ENCODE measurements at regions not wholly inside any gene's neighbourhood (a gene's known extent, or its start where the extent isn't known, plus 50 kb on each side); places are given as distances from the start of the nearest gene placed in this dataset.

DNA sequence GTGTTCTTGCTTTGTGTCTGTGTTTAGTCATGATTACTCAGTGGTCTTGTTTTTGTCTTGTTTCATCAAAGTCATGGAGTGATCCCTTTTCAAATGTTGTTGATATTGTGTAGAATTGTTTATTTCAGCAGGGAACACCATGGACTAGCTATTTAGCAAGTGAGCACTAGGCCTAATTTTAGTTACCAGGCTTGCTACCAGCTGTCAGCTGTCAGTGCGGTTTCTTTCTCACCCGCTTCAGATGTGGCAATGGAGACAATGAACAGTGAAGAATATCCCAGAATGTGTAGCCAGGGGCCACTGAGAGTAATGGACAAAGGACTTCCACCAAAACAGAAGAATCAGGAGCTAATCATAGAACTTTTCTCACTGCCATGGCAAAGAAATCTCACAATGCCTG lies 432.8 kb upstream of the FMR1 start:
- no peak overlapping the region for H3K27ac Mint-ChIP-seq
- Histone ChIP-seq H3K79me2 (ENCODE audit: insufficient read depth, low read length) (no peaks in the 10 kb centered on the region), H3K4me3 (replicated peaks in 1 of 3; ENCODE audit: low read depth in 2 of 3, low read length in 3 of 3) (no peak overlapping the region), H3K9me3 (replicated peaks in 1 of 2; ENCODE audit: control insufficient read depth in 1 of 2, insufficient read depth in 1 of 2, low read length in 2 of 2) (no peaks in the 10 kb centered on the region), H3K9ac (ENCODE audit: insufficient read depth, low read length, poor library complexity, severe bottlenecking) (no peak overlapping the region), H3K36me3 (replicated peaks in 1 of 2; ENCODE audit: control insufficient read depth in 1 of 2, insufficient read depth in 2 of 2, low read length in 2 of 2) (no peaks in the 10 kb centered on the region), H3K4me1 (ENCODE audit: control insufficient read depth in 1 of 2, insufficient read depth in 2 of 2, low read length in 2 of 2) (no peaks in the 10 kb centered on the region), H3K27me3 (ENCODE audit: control insufficient read depth in 2 of 2, insufficient read depth in 2 of 2, low read length in 2 of 2) (no peaks in the 10 kb centered on the region), H2AFZ (ENCODE audit: insufficient read depth, low read depth, low read length, poor library complexity, severe bottlenecking) (no peak overlapping the region), H4K20me1 (ENCODE audit: insufficient read depth, low read length) (no peaks in the 10 kb centered on the region), H3K27ac (ENCODE audit: low read depth in 1 of 2, low read length in 2 of 2) (no peak overlapping the region), H3K4me2 (replicated peaks; ENCODE audit: extremely low read depth, low read length, poor library complexity, severe bottlenecking) (no peak overlapping the region)
- no CpG with 5 or more reads among the region's 2 CpGs for WGBS (ENCODE audit: insufficient coverage)
- TF ChIP-seq, protein P1, sequence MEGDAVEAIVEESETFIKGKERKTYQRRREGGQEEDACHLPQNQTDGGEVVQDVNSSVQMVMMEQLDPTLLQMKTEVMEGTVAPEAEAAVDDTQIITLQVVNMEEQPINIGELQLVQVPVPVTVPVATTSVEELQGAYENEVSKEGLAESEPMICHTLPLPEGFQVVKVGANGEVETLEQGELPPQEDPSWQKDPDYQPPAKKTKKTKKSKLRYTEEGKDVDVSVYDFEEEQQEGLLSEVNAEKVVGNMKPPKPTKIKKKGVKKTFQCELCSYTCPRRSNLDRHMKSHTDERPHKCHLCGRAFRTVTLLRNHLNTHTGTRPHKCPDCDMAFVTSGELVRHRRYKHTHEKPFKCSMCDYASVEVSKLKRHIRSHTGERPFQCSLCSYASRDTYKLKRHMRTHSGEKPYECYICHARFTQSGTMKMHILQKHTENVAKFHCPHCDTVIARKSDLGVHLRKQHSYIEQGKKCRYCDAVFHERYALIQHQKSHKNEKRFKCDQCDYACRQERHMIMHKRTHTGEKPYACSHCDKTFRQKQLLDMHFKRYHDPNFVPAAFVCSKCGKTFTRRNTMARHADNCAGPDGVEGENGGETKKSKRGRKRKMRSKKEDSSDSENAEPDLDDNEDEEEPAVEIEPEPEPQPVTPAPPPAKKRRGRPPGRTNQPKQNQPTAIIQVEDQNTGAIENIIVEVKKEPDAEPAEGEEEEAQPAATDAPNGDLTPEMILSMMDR (IDR thresholded peaks at IDR 0.05), result no peak
- H3K36me3 Mint-ChIP-seq, result no peaks in the 10 kb centered on the region
- H3K9me3 Mint-ChIP-seq, result no peaks in the 10 kb centered on the region
- no peaks in the 10 kb centered on the region for H3K27me3 Mint-ChIP-seq (ENCODE audit: low read depth in 3 of 3)
- intact Hi-C loops (cut with micrococcal nuclease), result no loop called here
- no peak for DNase-seq
- no peaks in the 10 kb centered on the region for H3K4me1 Mint-ChIP-seq
- no peak overlapping the region for H3K4me3 Mint-ChIP-seq

DNA sequence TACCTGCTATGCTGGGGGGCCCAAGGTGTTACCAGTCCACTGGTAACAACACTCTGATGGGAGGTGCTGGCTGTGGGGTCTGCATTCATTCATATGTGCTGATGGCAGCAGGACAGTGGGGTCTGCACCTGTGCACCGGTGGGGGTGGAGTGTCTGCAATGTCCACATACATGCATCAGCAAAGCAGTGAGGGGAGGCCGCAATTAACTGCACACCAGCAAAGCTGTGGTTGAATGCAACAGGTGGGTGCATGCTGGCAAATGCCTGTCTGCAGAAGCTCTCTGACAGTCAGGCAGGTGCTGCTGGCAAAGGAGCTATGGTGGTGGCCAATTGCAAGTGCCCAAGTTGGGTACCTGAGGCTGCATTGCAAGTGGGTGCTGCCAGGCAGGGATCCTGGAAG lies 426.5 kb upstream of the FMR1 start:
- Histone ChIP-seq H3K4me2 (replicated peaks; ENCODE audit: extremely low read depth, low read length, poor library complexity, severe bottlenecking) (no peak overlapping the region), H3K36me3 (replicated peaks in 1 of 2; ENCODE audit: control insufficient read depth in 1 of 2, insufficient read depth in 2 of 2, low read length in 2 of 2) (no peaks in the 10 kb centered on the region), H4K20me1 (ENCODE audit: insufficient read depth, low read length) (no peaks in the 10 kb centered on the region), H3K27me3 (ENCODE audit: control insufficient read depth in 2 of 2, insufficient read depth in 2 of 2, low read length in 2 of 2) (no peaks in the 10 kb centered on the region), H2AFZ (ENCODE audit: insufficient read depth, low read depth, low read length, poor library complexity, severe bottlenecking) (no peak overlapping the region), H3K9me3 (replicated peaks in 1 of 2; ENCODE audit: control insufficient read depth in 1 of 2, insufficient read depth in 1 of 2, low read length in 2 of 2) (no peaks in the 10 kb centered on the region), H3K4me3 (replicated peaks in 1 of 3; ENCODE audit: low read depth in 2 of 3, low read length in 3 of 3) (no peak overlapping the region), H3K79me2 (ENCODE audit: insufficient read depth, low read length) (no peaks in the 10 kb centered on the region), H3K4me1 (ENCODE audit: control insufficient read depth in 1 of 2, insufficient read depth in 2 of 2, low read length in 2 of 2) (no peaks in the 10 kb centered on the region), H3K27ac (ENCODE audit: low read depth in 1 of 2, low read length in 2 of 2) (no peak overlapping the region), H3K9ac (ENCODE audit: insufficient read depth, low read length, poor library complexity, severe bottlenecking) (no peak overlapping the region)
- TF ChIP-seq, protein P1 (IDR thresholded peaks at IDR 0.05), result no peak
- WGBS (ENCODE audit: insufficient coverage), result 100% methylated on average over 1 of the region's 2 CpGs
- no peak for DNase-seq
- peaks cover 0 to 2% (median 0%) of the 10 kb centered on the region in 3 donors for H3K27me3 Mint-ChIP-seq (ENCODE audit: low read depth in 3 of 3)
- H3K4me1 Mint-ChIP-seq, result no peaks in the 10 kb centered on the region
- intact Hi-C loops (cut with micrococcal nuclease), result no loop called here
- no peak overlapping the region for H3K4me3 Mint-ChIP-seq
- H3K36me3 Mint-ChIP-seq, result no peaks in the 10 kb centered on the region
- H3K9me3 Mint-ChIP-seq, result peaks cover 0 to 5% (median 0%) of the 10 kb centered on the region in 7 donors
- H3K27ac Mint-ChIP-seq, result no peak overlapping the region

Measured in CD14-positive monocyte (primary cell).